Esophagus (tissue), 2 donors: ENCODE measurements at regions not wholly inside any gene's neighbourhood (a gene's known extent, or its start where the extent isn't known, plus 50 kb on each side); places are given as distances from the start of the nearest gene placed in this dataset.

ENCODE experiments used
- H3K27ac ChIP-seq, 2 donors: one replicate each; pipeline ENCODE4 v1.5.1; 2013; ENCODE audit warnings: low read depth in 2 of 2, mild to moderate bottlenecking in 2 of 2, inconsistent platforms in 1 of 2, low read length in 1 of 2, moderate library complexity in 1 of 2
- H3K27me3 ChIP-seq, 2 donors: one replicate each; pipeline ENCODE4 v1.6.1; 2013; ENCODE audit warnings: low read length in 2 of 2, control low read depth in 1 of 2, mild to moderate bottlenecking in 1 of 2; ENCODE audit not compliant: insufficient read depth in 2 of 2, control insufficient read depth in 1 of 2
- H3K36me3 ChIP-seq, 2 donors: one replicate each; pipeline ENCODE4 v1.6.1; 2013; ENCODE audit warnings: low read length in 1 of 2; ENCODE audit not compliant: control insufficient read depth in 2 of 2, insufficient read depth in 2 of 2
- H3K4me1 ChIP-seq, 2 donors: one replicate each; pipeline ENCODE4 v1.6.1; 2013; ENCODE audit warnings: low read length in 1 of 2; ENCODE audit not compliant: control insufficient read depth in 2 of 2, insufficient read depth in 2 of 2
- H3K4me3 ChIP-seq, 2 donors: one replicate each; pipeline ENCODE4 v1.5.1; 2013; ENCODE audit warnings: low read length in 2 of 2, mild to moderate bottlenecking in 2 of 2, low read depth in 1 of 2, moderate library complexity in 1 of 2
- H3K9me3 ChIP-seq, 2 donors: one replicate each; pipeline ENCODE4 v1.6.1; 2013; ENCODE audit warnings: mild to moderate bottlenecking in 2 of 2, low read depth in 1 of 2, low read length in 1 of 2, moderate library complexity in 1 of 2; ENCODE audit not compliant: control insufficient read depth in 2 of 2, insufficient read depth in 1 of 2
- WGBS, 2 donors: extraction: QIAGEN DNeasy Blood & Tissue Kit; methylation state at CpG; one replicate each; pipeline ENCODE4 v1.1.7; 2013; 5-methylcytosine and 5-hydroxymethylcytosine counted together
- donor health status: healthy with polysubstance abuse.
- donor health status: Bipolar disorder and iron deficiency.

- 82 to 85% methylated on average over 13 of the region's 13 CpGs for WGBS, 2 donors
- Histone ChIP-seq H3K27ac (no peak overlapping the region), H3K36me3 (no peaks in the 10 kb centered on the region)
Measured at GRCh38 chr16:85187447-85187846, 75.2 kb upstream of the CIBAR2 start.

GRCh38 chr16:85187886-85188285 lies 75.6 kb upstream of the CIBAR2 start:
- no peak overlapping the region for H3K27ac ChIP-seq
- peaks cover 0 to 13% of the 10 kb centered on the region in 2 donors for H3K9me3 ChIP-seq
- no peak overlapping the region for H3K4me3 ChIP-seq
- no peaks in the 10 kb centered on the region for H3K4me1 ChIP-seq
- no peaks in the 10 kb centered on the region for H3K36me3 ChIP-seq
- H3K27me3 ChIP-seq = no peaks in the 10 kb centered on the region
- 80 to 88% methylated on average over 12 of the region's 12 CpGs for WGBS, 2 donors

More at GRCh38 chr16:85187447-85187846, 75.2 kb upstream of the CIBAR2 start:
- Histone ChIP-seq H3K4me1 (no peaks in the 10 kb centered on the region), H3K4me3 (no peak overlapping the region), H3K9me3 (peaks cover 0 to 13% of the 10 kb centered on the region in 2 donors), H3K27me3 (no peaks in the 10 kb centered on the region)

- 49 to 52% methylated on average over 3 of the region's 3 CpGs for WGBS, 2 donors
- no peaks in the 10 kb centered on the region for H3K27me3 ChIP-seq
- no peak overlapping the region for H3K27ac ChIP-seq
- H3K4me3 ChIP-seq = no peak overlapping the region
- peaks cover 0 to 5% of the 10 kb centered on the region in 2 donors for H3K9me3 ChIP-seq
- H3K36me3 ChIP-seq = no peaks in the 10 kb centered on the region
- H3K4me1 ChIP-seq = no peaks in the 10 kb centered on the region
Measured at GRCh38 chr16:85188822-85189672, 76.8 kb upstream of the CIBAR2 start.

GRCh38 chr16:85190572-85190971 lies 78.3 kb upstream of the CIBAR2 start:
- H3K4me3 ChIP-seq = no peak overlapping the region
- no peaks in the 10 kb centered on the region for H3K36me3 ChIP-seq
- 80 to 85% methylated on average over 2 of the region's 2 CpGs for WGBS, 2 donors
- no peak overlapping the region for H3K27ac ChIP-seq
- no peaks in the 10 kb centered on the region for H3K27me3 ChIP-seq
- peaks cover 0 to 5% of the 10 kb centered on the region in 2 donors for H3K9me3 ChIP-seq
- no peaks in the 10 kb centered on the region for H3K4me1 ChIP-seq

- WGBS, 2 donors = 89 to 90% methylated on average over 19 of the region's 19 CpGs
- H3K9me3 ChIP-seq = peaks cover 0 to 5% of the 10 kb centered on the region in 2 donors
- H3K27me3 ChIP-seq = no peaks in the 10 kb centered on the region
- H3K27ac ChIP-seq = no peak overlapping the region
- no peaks in the 10 kb centered on the region for H3K4me1 ChIP-seq
- H3K36me3 ChIP-seq = no peaks in the 10 kb centered on the region
- no peak overlapping the region for H3K4me3 ChIP-seq
Measured at GRCh38 chr16:85191341-85191965, 79.2 kb upstream of the CIBAR2 start.

GRCh38 chr16:85192238-85193114 lies 80.2 kb upstream of the CIBAR2 start:
- Histone ChIP-seq H3K36me3 (no peaks in the 10 kb centered on the region), H3K4me3 (no peak overlapping the region), H3K9me3 (peaks cover 0 to 5% of the 10 kb centered on the region in 2 donors), H3K4me1 (no peaks in the 10 kb centered on the region), H3K27ac (no peak overlapping the region), H3K27me3 (no peaks in the 10 kb centered on the region)
- WGBS, 2 donors = 80% methylated on average over 20 of the region's 20 CpGs

- Histone ChIP-seq H3K4me3 (no peak overlapping the region), H3K9me3 (peaks cover 0 to 5% of the 10 kb centered on the region in 2 donors), H3K4me1 (peaks cover 0 to 2% of the 10 kb centered on the region in 2 donors), H3K27me3 (no peaks in the 10 kb centered on the region), H3K27ac (no peak overlapping the region), H3K36me3 (no peaks in the 10 kb centered on the region)
- 73 to 77% methylated on average over 6 of the region's 6 CpGs for WGBS, 2 donors
Measured at GRCh38 chr16:85193115-85193493, 80.8 kb upstream of the CIBAR2 start.

- no peaks in the 10 kb centered on the region for H3K27me3 ChIP-seq
- H3K36me3 ChIP-seq = no peaks in the 10 kb centered on the region
- 93 to 94% methylated on average over 17 of the region's 17 CpGs for WGBS, 2 donors
Measured at GRCh38 chr16:85193876-85194275, 81.6 kb upstream of the CIBAR2 start.

More at GRCh38 chr16:85193876-85194275, 81.6 kb upstream of the CIBAR2 start:
- Histone ChIP-seq H3K27ac (no peak overlapping the region), H3K4me3 (no peak overlapping the region), H3K9me3 (peaks cover 0 to 5% of the 10 kb centered on the region in 2 donors), H3K4me1 (peaks cover 0 to 2% of the 10 kb centered on the region in 2 donors)
